Astrocyte (in vitro differentiated cells and primary cell): ENCODE measurements at regions not wholly inside any gene's neighbourhood (a gene's known extent, or its start where the extent isn't known, plus 50 kb on each side); places are given as distances from the start of the nearest gene placed in this dataset.

Experiments used
- CTCF ChIP-seq: IDR thresholded peaks from 2 replicates; pipeline ENCODE4 v1.5.1; 2011; ENCODE audit warnings: low read depth, mild to moderate bottlenecking, inconsistent platforms, low read length, moderate library complexity; ENCODE audit not compliant: insufficient read depth
- EZH2 ChIP-seq: IDR thresholded peaks from 2 replicates; pipeline ENCODE4 v1.6.1; 2012; ENCODE audit warnings: mild to moderate bottlenecking, low read length, inconsistent platforms; ENCODE audit not compliant: insufficient read depth

DNA sequence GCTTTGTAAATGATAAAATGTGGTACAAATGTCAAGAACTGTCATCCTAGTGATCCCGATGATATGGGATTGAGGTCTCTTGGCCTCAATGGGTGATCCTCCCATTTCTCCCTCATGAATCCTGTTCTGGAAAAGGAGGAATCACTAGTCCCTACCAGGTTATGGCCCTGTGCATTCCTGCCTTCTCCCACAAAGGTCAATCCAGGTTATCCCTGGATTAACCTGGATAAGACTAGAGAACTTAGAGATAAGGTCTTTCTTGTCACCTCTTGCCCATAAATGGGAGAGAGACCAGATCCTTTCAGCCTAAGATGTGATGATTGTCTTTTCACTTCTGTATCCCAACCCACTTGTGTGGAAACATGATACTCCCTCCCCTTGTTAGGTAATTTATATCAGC lies 396.7 kb downstream of the BUD13 start:
- TF ChIP-seq CTCF (no peak), EZH2 (no peak)
